HEK293 (cell line): ENCODE measurements at regions not wholly inside any gene's neighbourhood (a gene's known extent, or its start where the extent isn't known, plus 50 kb on each side); places are given as distances from the start of the nearest gene placed in this dataset.

Experiments used
- CTCF ChIA-PET: fragments of 350-600 bp; formaldehyde crosslinking; extraction: SDS; loops from one replicate; lab custom pipeline; 2021; ENCODE audit warnings: antibody characterized with exemption; lab: Yijun Ruan, JAX
- POLR2A ChIA-PET: fragments of 300-600 bp; formaldehyde crosslinking; extraction: SDS; loops from one replicate; lab custom pipeline; 2020; ENCODE audit warnings: antibody characterized with exemption, inconsistent platforms; lab: Yijun Ruan, JAX
- H3K27ac ChIP-seq: fragments of 200-500 bp; sonication (Bioruptor generic); 2 replicates; pipeline ENCODE4 v1.5.1; 2014; ENCODE audit warnings: low read depth, low read length, control low read depth, inconsistent platforms; ENCODE audit errors: extremely low read depth
- H3K36me3 ChIP-seq, 2 experiments: fragments of 200-500 bp in 1 of 2; sonication (Bioruptor generic) in 1 of 2; 1 replicate in 1 of 2; 2 replicates in 1 of 2; pipeline ENCODE4 v1.5.1; 2014 to 2017; ENCODE audit warnings: inconsistent platforms in 2 of 2, low read length in 2 of 2; ENCODE audit not compliant: control insufficient read depth in 2 of 2, insufficient read depth in 1 of 2
- H3K4me1 ChIP-seq: fragments of 200-500 bp; sonication (Bioruptor generic); 2 replicates; pipeline ENCODE4 v1.5.1; 2014; ENCODE audit warnings: mild to moderate bottlenecking, low read length, inconsistent platforms; ENCODE audit not compliant: control insufficient read depth, insufficient read depth
- H3K4me3 ChIP-seq: 2 replicates; pipeline ENCODE4 v1.5.1; 2011; ENCODE audit warnings: low read depth, mild to moderate bottlenecking, control low read depth, low read length, moderate library complexity
- H3K9me3 ChIP-seq: fragments of 200-500 bp; sonication (Bioruptor generic); 2 replicates; pipeline ENCODE4 v1.5.1; 2014; ENCODE audit warnings: low read depth, low read length, inconsistent platforms; ENCODE audit not compliant: control insufficient read depth, insufficient read depth
- EGR2 ChIP-seq: fragments of 450-650 bp; formaldehyde crosslinking; IDR thresholded peaks from 2 replicates; pipeline ENCODE4 v1.5.1; 2016; ENCODE audit warnings: low read depth, missing biosample characterization, missing genetic modification characterization
- ELK4 ChIP-seq: IDR thresholded peaks from 2 replicates; pipeline ENCODE4 v1.6.1; 2011; ENCODE audit warnings: mild to moderate bottlenecking, low read depth, low read length, borderline replicate concordance
- KLF1 ChIP-seq: fragments of 450-650 bp; formaldehyde crosslinking; IDR thresholded peaks from 2 replicates; pipeline ENCODE4 v1.5.1; 2016; ENCODE audit warnings: missing biosample characterization, missing genetic modification characterization
- KLF16 ChIP-seq: fragments of 450-650 bp; formaldehyde crosslinking; IDR thresholded peaks from 2 replicates; pipeline ENCODE4 v1.5.1; 2017; ENCODE audit warnings: missing biosample characterization, missing genetic modification characterization
- MYNN ChIP-seq: fragments of 450-650 bp; formaldehyde crosslinking; IDR thresholded peaks from 2 replicates; pipeline ENCODE4 v1.5.1; 2016; ENCODE audit warnings: missing biosample characterization, missing genetic modification characterization, borderline replicate concordance
- PRDM1 ChIP-seq: fragments of 450-650 bp; formaldehyde crosslinking; IDR thresholded peaks from 2 replicates; pipeline ENCODE4; 2016; ENCODE audit warnings: missing biosample characterization, missing genetic modification characterization
- PRDM4 ChIP-seq: fragments of 450-650 bp; formaldehyde crosslinking; IDR thresholded peaks from 2 replicates; pipeline ENCODE4 v1.5.1; 2017; ENCODE audit warnings: missing biosample characterization, missing genetic modification characterization
- WT1 ChIP-seq: fragments of 450-650 bp; formaldehyde crosslinking; IDR thresholded peaks from 2 replicates; pipeline ENCODE4 v1.5.1; 2016; ENCODE audit warnings: missing biosample characterization, missing genetic modification characterization
- ZFP41 ChIP-seq: fragments of 450-650 bp; formaldehyde crosslinking; IDR thresholded peaks from 2 replicates; pipeline ENCODE4 v1.5.1; 2016; ENCODE audit warnings: missing biosample characterization, missing genetic modification characterization, borderline replicate concordance
- ZNF10 ChIP-seq: fragments of 450-650 bp; formaldehyde crosslinking; IDR thresholded peaks from 2 replicates; pipeline ENCODE4 v1.5.1; 2017; ENCODE audit warnings: missing biosample characterization, missing genetic modification characterization
- ZNF140 ChIP-seq: fragments of 450-650 bp; formaldehyde crosslinking; IDR thresholded peaks from 2 replicates; pipeline ENCODE4 v1.5.1; 2016; ENCODE audit warnings: missing biosample characterization, missing genetic modification characterization
- ZNF16 ChIP-seq: fragments of 450-650 bp; formaldehyde crosslinking; IDR thresholded peaks from 2 replicates; pipeline ENCODE4 v1.5.1; 2016; ENCODE audit warnings: low read depth, missing biosample characterization, missing genetic modification characterization
- ZNF23 ChIP-seq: fragments of 450-650 bp; formaldehyde crosslinking; IDR thresholded peaks from 2 replicates; pipeline ENCODE4 v1.5.1; 2016; ENCODE audit warnings: missing biosample characterization, missing genetic modification characterization, borderline replicate concordance
- ZNF274 ChIP-seq, 2 experiments: fragments of 200-500 bp in 1 of 2; fragments of 450-650 bp in 1 of 2; sonication (Bioruptor generic) in 1 of 2; formaldehyde crosslinking in 1 of 2; IDR thresholded peaks; 2 replicates each; pipeline versions ENCODE4 v1.5.1 to v1.6.1; 2014 to 2016; ENCODE audit warnings: borderline replicate concordance in 1 of 2, inconsistent platforms in 1 of 2, low read length in 1 of 2, missing biosample characterization in 1 of 2, missing genetic modification characterization in 1 of 2
- ZNF354C ChIP-seq: fragments of 450-650 bp; formaldehyde crosslinking; IDR thresholded peaks from 2 replicates; pipeline ENCODE4 v1.5.1; 2016; ENCODE audit warnings: missing biosample characterization, missing genetic modification characterization, low read depth, borderline replicate concordance
- ZNF394 ChIP-seq: fragments of 450-650 bp; formaldehyde crosslinking; IDR thresholded peaks from 2 replicates; pipeline ENCODE4 v1.5.1; 2016; ENCODE audit warnings: missing biosample characterization, missing genetic modification characterization, mild to moderate bottlenecking, moderate library complexity, borderline replicate concordance
- ZNF404 ChIP-seq: fragments of 450-650 bp; formaldehyde crosslinking; IDR thresholded peaks from 2 replicates; pipeline ENCODE4 v1.5.1; 2017; ENCODE audit warnings: missing biosample characterization, missing genetic modification characterization
- ZNF426 ChIP-seq: fragments of 450-650 bp; formaldehyde crosslinking; IDR thresholded peaks from 2 replicates; pipeline ENCODE4 v1.5.1; 2017; ENCODE audit warnings: missing biosample characterization, missing genetic modification characterization, mild to moderate bottlenecking, inconsistent platforms, moderate library complexity
- TF ChIP-seq, protein P1 (sequence below): fragments of 450-650 bp; formaldehyde crosslinking; IDR thresholded peaks from 2 replicates; pipeline ENCODE4 v1.5.1; 2017; ENCODE audit warnings: missing biosample characterization, missing genetic modification characterization

- TF ChIP-seq, protein P1, sequence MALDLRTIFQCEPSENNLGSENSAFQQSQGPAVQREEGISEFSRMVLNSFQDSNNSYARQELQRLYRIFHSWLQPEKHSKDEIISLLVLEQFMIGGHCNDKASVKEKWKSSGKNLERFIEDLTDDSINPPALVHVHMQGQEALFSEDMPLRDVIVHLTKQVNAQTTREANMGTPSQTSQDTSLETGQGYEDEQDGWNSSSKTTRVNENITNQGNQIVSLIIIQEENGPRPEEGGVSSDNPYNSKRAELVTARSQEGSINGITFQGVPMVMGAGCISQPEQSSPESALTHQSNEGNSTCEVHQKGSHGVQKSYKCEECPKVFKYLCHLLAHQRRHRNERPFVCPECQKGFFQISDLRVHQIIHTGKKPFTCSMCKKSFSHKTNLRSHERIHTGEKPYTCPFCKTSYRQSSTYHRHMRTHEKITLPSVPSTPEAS (tag by site-specific recombination), result no peak
- TF ChIP-seq ZFP41 (no peak), ZNF274 (IDR thresholded peaks at IDR 0.05; ENCODE audit: low read length) (no peak), ZNF274 (tag by site-specific recombination; IDR thresholded peaks at IDR 0.05; ENCODE audit: borderline replicate concordance) (no peak), ZNF354C (tag by site-specific recombination) (no peak), KLF1 (tag by site-specific recombination) (no peak), ZNF16 (tag by site-specific recombination) (no peak), ZNF140 (tag by site-specific recombination) (no peak), ZNF426 (tag by site-specific recombination) (no peak), EGR2 (tag by site-specific recombination) (no peak), ZNF23 (tag by site-specific recombination) (no peak)
Measured at GRCh38 chr11:80995523-80995922, 1554.7 kb upstream of the TENM4 start (continued).

DNA sequence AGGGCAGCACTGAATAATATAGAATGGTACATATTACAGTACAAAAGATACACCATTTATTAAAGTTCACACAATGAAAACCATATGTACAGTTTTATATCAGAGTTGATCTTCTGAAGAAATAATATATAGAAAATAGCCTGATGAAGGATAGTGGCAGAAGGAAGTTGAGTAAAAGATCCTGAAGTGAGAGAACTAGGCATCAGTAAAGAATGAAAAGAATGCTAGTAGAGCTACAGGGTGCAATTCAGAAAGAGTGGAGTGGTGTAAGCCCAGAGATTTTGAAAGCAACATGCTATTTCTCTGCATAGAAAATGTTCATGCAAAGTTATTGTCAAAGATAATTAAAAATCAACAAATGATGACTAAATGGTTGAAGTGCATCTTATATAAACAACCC lies 1552.7 kb upstream of the TENM4 start:
- Histone ChIP-seq H3K4me1 (no peaks in the 10 kb centered on the region), H3K9me3 (no peaks in the 10 kb centered on the region), H3K4me3 (no peak overlapping the region), H3K27ac (no peak overlapping the region), H3K36me3 (no peaks in the 10 kb centered on the region)
- no peak for TF ChIP-seq ZNF140 (tag by site-specific recombination)
- no peak for TF ChIP-seq MYNN (tag by site-specific recombination)
- TF ChIP-seq ZNF404 (tag by site-specific recombination), result no peak
- TF ChIP-seq PRDM4 (tag by site-specific recombination), result no peak
- TF ChIP-seq ZNF394 (tag by site-specific recombination), result no peak
- TF ChIP-seq WT1 (tag by site-specific recombination), result no peak
- TF ChIP-seq KLF16 (tag by site-specific recombination), result no peak
- TF ChIP-seq ELK4, result no peak
- CTCF ChIA-PET, result interaction anchor here (0.6 kb wide), 1 partner anchor 1515 kb away, joined by 3 read pairs; no protein-coding TSS in a partner anchor
- POLR2A ChIA-PET, result no interaction called here

DNA sequence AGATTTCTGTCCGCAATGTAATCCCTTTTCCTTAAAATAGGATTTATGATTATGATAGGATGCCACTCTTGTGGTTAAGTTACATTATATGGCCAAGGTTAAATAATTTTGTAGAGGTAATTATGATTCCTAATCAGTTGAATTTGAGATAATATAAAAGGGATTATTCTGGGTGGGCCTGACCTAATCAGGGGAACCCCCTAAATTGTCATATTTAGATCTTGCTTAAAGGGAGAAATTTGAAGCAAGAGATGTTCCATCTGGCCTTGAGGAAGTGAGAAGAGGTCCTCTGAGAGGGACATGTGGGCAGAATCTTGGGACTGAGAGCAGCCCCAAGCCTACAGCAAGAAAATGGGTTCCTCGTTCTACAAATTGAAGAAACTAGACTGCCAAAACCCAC lies 1550.1 kb upstream of the TENM4 start:
- H3K4me1 ChIP-seq, result no peaks in the 10 kb centered on the region
- H3K27ac ChIP-seq, result no peak overlapping the region
- CTCF ChIA-PET, result no interaction called here
- TF ChIP-seq PRDM1 (no peak), ZNF16 (tag by site-specific recombination) (no peak), ZNF10 (tag by site-specific recombination) (peak; percentile 92)
- no peaks in the 10 kb centered on the region for H3K36me3 ChIP-seq
- no peak overlapping the region for H3K4me3 ChIP-seq
- POLR2A ChIA-PET, result no interaction called here
- H3K9me3 ChIP-seq, result no peaks in the 10 kb centered on the region
